WERI-Rb-1 (cell line): ENCODE measurements at regions not wholly inside any gene's neighbourhood (a gene's known extent, or its start where the extent isn't known, plus 50 kb on each side); places are given as distances from the start of the nearest gene placed in this dataset.

ENCODE experiments used
- DNase-seq: peaks from one replicate; pipeline ENCODE4 v3.0.0-alpha.2; 2020
- H3K27ac ChIP-seq: fragments of 250-450 bp; sonication (Bioruptor Pico); 2 replicates; pipeline ENCODE4 v1.5.1; 2020; ENCODE audit warnings: mild to moderate bottlenecking, moderate library complexity
- H3K27me3 ChIP-seq: fragments of 250-450 bp; sonication (Bioruptor Pico); 2 replicates; pipeline ENCODE4 v1.5.1; 2021; ENCODE audit warnings: mild to moderate bottlenecking, low read depth, moderate library complexity; ENCODE audit not compliant: insufficient read depth, severe bottlenecking
- H3K36me3 ChIP-seq: fragments of 250-450 bp; sonication (Bioruptor Pico); 2 replicates; pipeline ENCODE4 v1.5.1; 2020; ENCODE audit warnings: mild to moderate bottlenecking, moderate library complexity
- H3K4me3 ChIP-seq: 2 replicates; pipeline ENCODE4 v1.5.1; 2011; ENCODE audit warnings: low read depth, mild to moderate bottlenecking, control low read depth, low read length
- H3K9me3 ChIP-seq: fragments of 250-450 bp; sonication (Bioruptor Pico); 2 replicates; pipeline ENCODE4 v1.5.1; 2021; ENCODE audit warnings: mild to moderate bottlenecking, moderate library complexity; ENCODE audit not compliant: severe bottlenecking
- TF ChIP-seq, protein P1 (sequence below): IDR thresholded peaks from 2 replicates; pipeline ENCODE4 v1.5.1; 2011; ENCODE audit warnings: low read depth, mild to moderate bottlenecking, control low read depth, inconsistent platforms, low read length

GRCh38 chr3:89787485-89787884 lies 680.1 kb downstream of the EPHA3 start:
- Histone ChIP-seq H3K27me3 (no peaks in the 10 kb centered on the region), H3K36me3 (no peaks in the 10 kb centered on the region), H3K9me3 (no peaks in the 10 kb centered on the region), H3K27ac (no peak overlapping the region), H3K4me3 (no peak overlapping the region)
- DNase-seq, result no peak
- TF ChIP-seq, protein P1, sequence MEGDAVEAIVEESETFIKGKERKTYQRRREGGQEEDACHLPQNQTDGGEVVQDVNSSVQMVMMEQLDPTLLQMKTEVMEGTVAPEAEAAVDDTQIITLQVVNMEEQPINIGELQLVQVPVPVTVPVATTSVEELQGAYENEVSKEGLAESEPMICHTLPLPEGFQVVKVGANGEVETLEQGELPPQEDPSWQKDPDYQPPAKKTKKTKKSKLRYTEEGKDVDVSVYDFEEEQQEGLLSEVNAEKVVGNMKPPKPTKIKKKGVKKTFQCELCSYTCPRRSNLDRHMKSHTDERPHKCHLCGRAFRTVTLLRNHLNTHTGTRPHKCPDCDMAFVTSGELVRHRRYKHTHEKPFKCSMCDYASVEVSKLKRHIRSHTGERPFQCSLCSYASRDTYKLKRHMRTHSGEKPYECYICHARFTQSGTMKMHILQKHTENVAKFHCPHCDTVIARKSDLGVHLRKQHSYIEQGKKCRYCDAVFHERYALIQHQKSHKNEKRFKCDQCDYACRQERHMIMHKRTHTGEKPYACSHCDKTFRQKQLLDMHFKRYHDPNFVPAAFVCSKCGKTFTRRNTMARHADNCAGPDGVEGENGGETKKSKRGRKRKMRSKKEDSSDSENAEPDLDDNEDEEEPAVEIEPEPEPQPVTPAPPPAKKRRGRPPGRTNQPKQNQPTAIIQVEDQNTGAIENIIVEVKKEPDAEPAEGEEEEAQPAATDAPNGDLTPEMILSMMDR, result no peak

- Histone ChIP-seq H3K27ac (no peak overlapping the region), H3K9me3 (no peaks in the 10 kb centered on the region), H3K4me3 (no peak overlapping the region), H3K27me3 (no peaks in the 10 kb centered on the region), H3K36me3 (no peaks in the 10 kb centered on the region)
- no peak for DNase-seq
- TF ChIP-seq, protein P1, result no peak
These were observed 680.6 kb downstream of the EPHA3 start for GRCh38 chr3:89787979-89788378.

- no peaks in the 10 kb centered on the region for H3K9me3 ChIP-seq
- H3K27ac ChIP-seq, result no peak overlapping the region
- no peak for DNase-seq
- TF ChIP-seq, protein P1, result no peak
- no peak overlapping the region for H3K4me3 ChIP-seq
- H3K27me3 ChIP-seq, result no peaks in the 10 kb centered on the region
- no peaks in the 10 kb centered on the region for H3K36me3 ChIP-seq
These were observed 688.1 kb downstream of the EPHA3 start for GRCh38 chr3:89795506-89795905.

DNA sequence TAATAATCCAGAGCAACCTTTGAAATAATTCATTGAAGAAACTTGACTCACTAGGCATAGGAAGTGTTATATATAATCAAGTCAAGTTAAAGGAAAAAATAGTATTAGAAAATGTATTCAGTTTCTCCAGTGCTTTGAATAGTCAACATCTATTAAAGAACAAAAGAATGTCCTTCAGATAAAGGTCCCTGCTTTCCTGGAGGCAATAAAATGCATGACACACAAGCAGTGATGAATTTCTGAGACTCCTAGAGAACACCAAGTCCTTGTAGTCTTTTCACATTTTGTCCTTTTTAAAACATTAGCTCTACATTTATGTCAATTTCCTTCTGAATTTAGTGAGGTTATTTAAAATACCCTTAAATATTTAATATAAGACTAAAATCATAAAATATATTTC lies 695.5 kb downstream of the EPHA3 start:
- no peaks in the 10 kb centered on the region for H3K27me3 ChIP-seq
- no peak overlapping the region for H3K27ac ChIP-seq
- no peak overlapping the region for H3K4me3 ChIP-seq
- no peak for DNase-seq
- H3K9me3 ChIP-seq, result no peaks in the 10 kb centered on the region
- H3K36me3 ChIP-seq, result no peaks in the 10 kb centered on the region
- TF ChIP-seq, protein P1, result no peak

DNA sequence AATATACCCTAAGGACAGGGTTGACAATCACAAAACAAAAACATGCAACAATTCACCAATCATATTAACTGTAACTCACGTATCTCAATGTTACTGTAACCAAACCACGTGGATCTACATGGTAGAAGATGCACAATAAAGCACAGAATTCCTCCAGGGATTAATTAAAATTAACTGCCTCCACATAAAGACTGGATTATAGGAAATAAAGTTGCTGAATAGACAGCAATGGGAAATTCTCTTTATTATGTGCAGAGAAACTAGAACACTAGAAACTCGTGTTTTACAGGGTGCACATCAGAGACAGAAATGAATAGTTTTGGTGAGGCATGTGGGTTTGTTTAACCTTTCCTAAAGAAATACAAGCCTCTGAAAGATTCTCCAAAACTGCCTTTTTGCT lies 696.3 kb downstream of the EPHA3 start:
- Histone ChIP-seq H3K27ac (no peak overlapping the region), H3K9me3 (no peaks in the 10 kb centered on the region)

GRCh38 chr3:89806166-89806565 lies 698.7 kb downstream of the EPHA3 start:
- Histone ChIP-seq H3K4me3 (no peak overlapping the region), H3K27me3 (no peaks in the 10 kb centered on the region)
- TF ChIP-seq, protein P1, result no peak

More for the DNA sequence above, 696.3 kb downstream of the EPHA3 start:
- no peak for DNase-seq
- Histone ChIP-seq H3K27me3 (no peaks in the 10 kb centered on the region), H3K36me3 (no peaks in the 10 kb centered on the region), H3K4me3 (no peak overlapping the region)
- TF ChIP-seq, protein P1, result no peak

More at GRCh38 chr3:89806166-89806565, 698.7 kb downstream of the EPHA3 start:
- Histone ChIP-seq H3K36me3 (no peaks in the 10 kb centered on the region), H3K9me3 (no peaks in the 10 kb centered on the region), H3K27ac (no peak overlapping the region)
- DNase-seq, result no peak
